RPMI8226 (cell line): ENCODE measurements at regions not wholly inside any gene's neighbourhood (a gene's known extent, or its start where the extent isn't known, plus 50 kb on each side); places are given as distances from the start of the nearest gene placed in this dataset.

Experiments used
- DNase-seq: peaks from one replicate; pipeline ENCODE4 v3.0.0-alpha.2; 2015

DNA sequence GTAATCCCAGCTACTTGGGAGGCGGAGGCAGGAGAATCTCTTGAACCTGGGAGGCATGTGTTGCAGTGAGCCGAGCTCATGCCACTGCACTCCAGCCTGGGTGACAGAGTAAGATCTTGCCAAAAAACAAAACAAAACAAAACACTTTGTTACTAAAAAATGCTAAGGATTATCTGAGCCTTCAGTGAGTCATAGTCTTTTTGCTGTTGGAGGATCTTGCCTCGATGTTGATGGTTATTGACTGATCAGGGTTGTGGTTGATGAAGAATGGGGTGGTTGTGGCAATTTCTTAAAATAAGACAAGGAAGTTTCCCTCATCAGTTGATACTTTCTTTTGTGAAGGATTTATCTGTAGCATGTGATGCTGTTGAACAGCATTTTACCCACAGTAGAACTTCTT is 196.8 kb upstream of the HDDC2 start:
- DNase-seq: no peak

GRCh38 chr6:125499535-125499934 is 197.8 kb upstream of the HDDC2 start:
- DNase-seq: no peak

DNA sequence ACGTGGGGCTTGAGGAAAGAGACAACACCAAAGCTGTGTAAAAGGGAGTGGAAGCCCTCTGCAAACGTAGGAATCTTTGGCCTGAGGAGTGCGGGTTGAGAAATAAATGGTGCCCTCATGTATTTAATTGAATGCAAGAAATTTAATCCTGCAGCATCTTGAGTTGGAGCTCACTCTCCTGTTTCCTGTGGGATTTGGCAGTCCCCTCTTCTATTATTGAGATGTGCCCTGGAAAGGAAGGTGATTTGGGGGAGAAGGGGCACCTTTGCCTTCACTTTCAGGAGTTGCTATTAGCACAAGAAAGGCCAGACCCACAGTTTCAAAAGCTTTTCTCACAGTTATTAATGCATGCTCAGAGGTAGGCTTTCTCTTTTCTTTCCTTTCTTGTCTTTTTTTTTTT is 201.4 kb upstream of the HDDC2 start:
- no peak for DNase-seq

DNA sequence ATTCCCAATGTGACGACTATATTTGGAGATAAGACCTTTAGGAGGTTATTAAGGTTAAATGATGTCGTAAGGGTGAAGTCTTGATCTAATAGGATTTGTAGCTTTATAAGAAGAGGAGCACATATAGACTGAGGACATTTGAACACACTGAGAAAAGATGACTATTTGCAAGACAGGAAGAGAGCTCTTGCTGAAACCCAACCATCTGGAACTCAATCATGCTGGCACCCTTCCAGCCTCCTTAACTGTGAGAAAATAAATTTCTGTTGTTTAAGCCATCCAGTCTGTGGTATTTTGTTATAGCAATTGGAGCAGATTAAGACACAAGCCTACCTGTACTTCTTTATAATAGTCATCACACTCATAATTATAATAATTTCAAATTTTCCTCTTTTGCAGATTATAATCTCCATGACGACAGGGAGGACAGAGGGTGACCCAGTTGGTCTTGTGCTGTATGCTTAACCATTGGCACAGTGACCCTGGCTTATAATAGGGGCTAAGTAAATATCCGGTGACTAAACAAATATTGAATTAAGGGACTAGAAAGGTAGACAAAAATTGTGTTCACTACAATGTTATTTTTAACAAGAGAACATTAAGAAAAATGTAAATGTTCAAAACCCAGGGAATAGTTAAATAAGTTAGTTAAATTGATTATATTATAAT is 206.4 kb upstream of the HDDC2 start:
- peak; percentile 49 for DNase-seq

GRCh38 chr6:125508793-125509192 is 207.0 kb upstream of the HDDC2 start:
- DNase-seq: no peak

DNA sequence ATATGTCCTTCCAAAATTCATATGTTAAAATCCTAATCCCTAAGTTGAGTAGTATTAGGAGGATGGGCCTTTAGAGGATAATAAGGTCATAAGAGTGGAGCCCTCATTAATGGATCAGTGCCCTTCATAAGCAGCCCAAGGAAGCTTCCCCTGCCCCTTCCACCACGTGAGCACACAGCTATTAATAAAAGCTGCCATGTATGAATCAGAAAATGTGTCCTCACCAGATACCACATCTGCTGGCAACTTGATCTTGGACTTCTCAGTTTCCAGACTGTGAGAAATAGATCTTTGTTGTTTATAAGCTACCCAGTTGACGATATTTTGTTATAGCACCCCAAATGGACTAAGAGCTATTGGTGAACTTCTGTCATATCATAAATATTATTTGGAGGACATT is 207.7 kb upstream of the HDDC2 start:
- DNase-seq: no peak

- no peak for DNase-seq
These were observed 208.6 kb upstream of the HDDC2 start for GRCh38 chr6:125510405-125510804.

- no peak for DNase-seq
These were observed 210.1 kb upstream of the HDDC2 start for GRCh38 chr6:125511809-125512396.

GRCh38 chr6:125512621-125513020 is 210.9 kb upstream of the HDDC2 start:
- peak; percentile 15 for DNase-seq

DNA sequence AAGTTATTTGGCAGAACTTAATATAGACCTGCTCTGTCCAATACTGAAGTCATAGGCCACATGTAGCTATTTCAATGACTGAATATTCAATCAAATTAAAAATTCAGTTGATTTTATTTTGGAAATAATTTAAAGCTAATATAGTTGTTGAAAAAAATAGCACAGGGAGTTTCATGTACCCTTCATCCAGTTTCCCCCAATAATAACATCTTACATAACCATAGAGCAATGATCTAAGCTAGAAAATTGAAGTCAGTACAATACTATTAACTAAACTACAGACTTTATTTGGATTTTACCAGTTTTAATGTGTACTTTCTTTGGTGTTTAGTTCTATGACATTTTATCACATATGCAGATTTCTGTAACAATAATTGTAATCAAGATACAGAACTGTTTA is 212.2 kb upstream of the HDDC2 start:
- no peak for DNase-seq

DNA sequence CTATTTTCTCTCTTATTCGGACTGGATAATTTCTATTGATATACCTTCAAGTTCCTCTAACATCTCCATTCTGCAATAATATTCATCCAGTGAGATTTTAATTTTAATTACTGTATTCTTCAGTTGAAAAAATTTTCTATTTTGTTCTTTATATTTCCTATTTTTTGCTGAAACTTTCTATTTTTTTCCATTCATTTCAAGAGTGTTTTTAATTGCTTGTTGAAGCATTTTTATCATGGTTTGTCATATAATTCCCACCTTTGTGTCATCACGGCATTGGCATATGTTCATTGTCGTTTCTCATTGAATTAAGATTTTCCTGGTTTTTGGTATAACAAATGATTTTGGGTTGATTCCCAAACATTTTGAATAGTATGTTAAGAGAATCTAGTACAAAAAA is 214.9 kb upstream of the HDDC2 start:
- DNase-seq: no peak

GRCh38 chr6:125519367-125519766 is 217.6 kb upstream of the HDDC2 start:
- DNase-seq: no peak

- no peak for DNase-seq
These were observed 222.6 kb upstream of the HDDC2 start for GRCh38 chr6:125524356-125524755.

GRCh38 chr6:125526007-125526720 is 223.3 kb upstream of the HEY2 start:
- no peak for DNase-seq

DNA sequence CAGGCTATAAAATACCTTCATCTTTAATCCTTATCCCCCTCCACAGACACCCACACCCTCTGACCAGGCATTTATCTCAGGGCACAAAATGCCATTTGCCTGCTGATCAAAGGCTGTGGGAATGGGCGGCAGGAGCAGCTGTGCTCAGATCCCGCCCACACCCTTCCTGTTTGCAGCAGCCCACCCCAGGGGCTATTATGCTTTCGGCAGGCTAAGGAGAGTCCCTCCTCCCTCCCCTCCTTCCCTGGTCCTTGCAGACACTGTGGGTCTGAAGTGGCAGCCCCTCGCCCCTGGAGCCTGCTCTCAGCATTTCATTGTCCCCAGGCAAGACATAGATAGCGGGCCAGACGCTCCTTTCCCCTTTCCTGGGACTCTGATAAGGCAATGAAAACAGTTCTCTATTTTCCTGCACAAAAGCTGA is 220.8 kb upstream of the HEY2 start:
- no peak for DNase-seq

DNA sequence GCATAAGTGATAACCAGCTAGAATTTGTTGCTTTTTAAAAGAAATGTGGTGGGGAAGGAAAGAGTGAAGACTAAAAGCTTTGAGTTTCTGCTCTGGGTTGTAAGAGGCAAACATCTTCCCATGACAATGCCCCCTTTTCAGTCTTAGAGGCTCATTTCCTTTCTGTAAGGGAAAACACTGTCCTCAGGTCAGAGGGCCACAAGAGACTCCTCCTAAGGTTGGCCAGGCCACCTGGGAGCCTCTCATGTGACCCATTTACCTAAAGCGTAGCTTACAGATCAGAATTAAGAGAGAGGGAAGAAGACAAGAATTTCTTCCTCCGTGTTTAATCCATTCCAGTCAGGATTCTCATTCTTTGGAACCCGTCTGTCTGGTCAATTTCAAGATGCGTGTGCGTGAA is 220.4 kb upstream of the HEY2 start:
- no peak for DNase-seq

GRCh38 chr6:125533710-125534397 is 215.6 kb upstream of the HEY2 start:
- no peak for DNase-seq

- no peak for DNase-seq
These were observed 214.8 kb upstream of the HEY2 start for GRCh38 chr6:125534430-125535263.

DNA sequence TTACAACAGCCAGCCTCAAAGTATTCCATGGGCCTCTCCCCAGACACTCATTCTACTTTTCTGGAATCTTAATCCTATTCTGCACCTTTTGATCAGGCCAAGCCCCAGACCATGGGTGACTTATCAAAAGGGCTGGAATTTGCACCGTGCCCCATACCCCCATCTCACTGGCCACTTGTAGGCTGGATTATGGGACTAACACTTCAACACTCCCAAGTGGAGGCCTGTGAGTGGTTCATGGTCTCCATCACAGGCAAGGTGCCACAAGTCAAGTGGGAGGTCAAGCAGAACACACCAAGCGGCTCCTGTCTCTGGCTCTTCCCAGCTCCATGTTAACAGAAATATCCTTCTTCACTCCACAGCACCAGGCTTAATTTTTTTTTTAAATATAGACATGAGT is 212.3 kb upstream of the HEY2 start:
- DNase-seq: no peak

DNA sequence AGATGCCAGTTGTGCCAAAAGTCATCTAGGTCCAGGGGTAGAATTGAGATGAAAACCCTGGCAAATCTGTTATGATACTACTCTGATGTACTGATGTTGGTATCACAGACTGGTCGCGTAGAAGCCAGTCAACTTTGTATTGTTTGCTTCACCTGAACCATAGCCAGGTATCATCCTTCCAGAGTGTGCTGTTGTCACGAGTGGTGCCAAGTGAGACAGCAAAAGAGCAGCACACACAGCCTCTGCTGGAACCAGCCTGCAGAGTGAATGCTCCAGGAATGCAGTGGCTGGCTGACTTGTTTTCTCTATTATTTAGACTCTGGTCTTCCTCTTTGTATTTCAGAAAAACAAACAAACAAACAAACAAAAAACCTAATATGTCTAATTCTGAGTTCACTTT is 209.5 kb upstream of the HEY2 start:
- DNase-seq: no peak

DNA sequence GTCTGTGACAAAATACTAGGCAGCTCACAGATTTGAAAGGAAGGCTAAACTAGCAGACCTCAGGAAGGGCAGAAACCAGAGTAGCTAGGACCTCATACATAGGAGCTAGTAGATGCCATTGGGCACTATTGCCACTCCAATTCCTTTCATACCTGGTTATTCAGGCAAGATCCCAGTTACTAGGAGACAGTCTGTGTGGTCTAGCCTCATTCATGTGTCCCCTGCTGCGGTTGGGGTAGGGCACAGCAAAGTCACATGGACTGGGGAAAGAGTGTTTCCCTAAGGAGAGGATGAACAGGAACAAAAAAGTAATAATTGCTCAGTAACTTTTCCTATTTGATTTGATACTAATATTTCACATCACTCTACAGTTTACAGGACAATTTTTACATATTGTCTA is 204.6 kb upstream of the HEY2 start:
- DNase-seq: no peak

DNA sequence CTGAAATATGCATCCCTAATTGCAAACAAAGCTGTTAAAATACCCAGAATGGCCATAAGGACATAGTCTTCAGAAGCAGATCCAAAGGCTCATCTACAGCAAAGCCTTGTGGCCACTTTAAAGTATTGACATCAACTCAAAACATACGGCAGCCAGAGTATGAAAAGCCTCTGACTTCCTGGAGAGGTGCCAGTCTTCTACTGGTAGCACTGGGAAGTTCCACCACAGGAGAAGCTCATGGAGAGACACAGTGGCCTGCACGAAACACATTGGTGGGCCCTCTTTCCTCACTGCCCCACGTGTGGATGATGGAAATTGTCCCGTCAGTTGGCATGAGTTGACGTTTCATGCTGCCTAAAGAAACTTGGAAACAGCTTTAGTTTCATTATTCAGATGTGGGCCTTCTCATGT is 202.6 kb upstream of the HEY2 start:
- DNase-seq: peak; percentile 39

GRCh38 chr6:125547381-125547780 is 202.1 kb upstream of the HEY2 start:
- DNase-seq: no peak
